Endothelial cell of umbilical vein (primary cell): ENCODE measurements at regions not wholly inside any gene's neighbourhood (a gene's known extent, or its start where the extent isn't known, plus 50 kb on each side); places are given as distances from the start of the nearest gene placed in this dataset.

Experiments
- EZH2 ChIP-seq: IDR thresholded peaks from 2 replicates; pipeline ENCODE4 v1.6.1; 2012; ENCODE audit warnings: borderline replicate concordance, low read depth, mild to moderate bottlenecking, moderate library complexity, low read length, inconsistent platforms; ENCODE audit not compliant: severe bottlenecking
- FOS ChIP-seq: IDR thresholded peaks from 2 replicates; pipeline ENCODE4 v1.6.1; 2011; ENCODE audit warnings: mild to moderate bottlenecking, low read length, moderate library complexity, borderline replicate concordance; ENCODE audit not compliant: insufficient read depth
- JUN ChIP-seq: IDR thresholded peaks from 2 replicates; pipeline ENCODE4 v1.6.1; 2011; ENCODE audit warnings: borderline replicate concordance, low read depth; ENCODE audit not compliant: insufficient read length, insufficient read depth
- POLR2A ChIP-seq: IDR thresholded peaks from 2 replicates; pipeline ENCODE4 v1.6.1; 2012; ENCODE audit warnings: low read depth, mild to moderate bottlenecking, control low read depth, low read length
- POLR2AphosphoS5 ChIP-seq: IDR thresholded peaks from 2 replicates; pipeline ENCODE4 v1.6.1; 2012; ENCODE audit warnings: low read depth, mild to moderate bottlenecking, control low read depth, low read length, moderate library complexity; ENCODE audit not compliant: insufficient read depth
- TF ChIP-seq, protein P1 (sequence below), 2 donors: IDR thresholded peaks; 1 replicate in 1 of 2; 2 replicates in 1 of 2; pipeline ENCODE4 v1.5.1; 2011; ENCODE audit warnings: low read length in 2 of 2, mild to moderate bottlenecking in 2 of 2, moderate library complexity in 2 of 2, control low read depth in 1 of 2, inconsistent platforms in 1 of 2, low read depth in 1 of 2; ENCODE audit not compliant: insufficient read depth in 1 of 2; ENCODE audit errors: extremely low read depth in 1 of 2
- TF ChIP-seq, protein P2 (sequence below): IDR thresholded peaks from 2 replicates; pipeline ENCODE4 v1.6.1; 2011; ENCODE audit not compliant: insufficient read depth, insufficient read length

DNA sequence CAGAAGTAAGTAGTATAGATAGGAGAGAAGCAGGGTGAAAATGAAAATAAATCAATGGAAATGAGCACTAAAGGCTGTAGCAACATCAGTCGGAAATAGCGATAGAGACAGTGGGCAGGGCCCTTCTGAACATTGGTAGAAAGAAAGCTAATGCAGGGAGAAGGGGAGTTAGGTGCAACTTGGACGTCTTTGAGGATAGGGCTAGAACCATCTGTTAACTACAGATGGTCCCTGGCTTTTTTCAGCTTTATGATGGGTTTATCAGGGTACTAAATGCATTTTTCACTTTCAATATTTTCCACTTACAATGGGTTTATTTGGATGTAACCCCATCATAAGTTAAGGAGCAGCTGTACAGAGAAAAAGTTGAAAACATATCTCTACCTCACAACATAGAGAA lies 72.8 kb upstream of the CNR1 start:
- TF ChIP-seq EZH2 (no peak), POLR2A (no peak), JUN (no peak), POLR2AphosphoS5 (no peak), FOS (no peak)
- TF ChIP-seq, protein P1, sequence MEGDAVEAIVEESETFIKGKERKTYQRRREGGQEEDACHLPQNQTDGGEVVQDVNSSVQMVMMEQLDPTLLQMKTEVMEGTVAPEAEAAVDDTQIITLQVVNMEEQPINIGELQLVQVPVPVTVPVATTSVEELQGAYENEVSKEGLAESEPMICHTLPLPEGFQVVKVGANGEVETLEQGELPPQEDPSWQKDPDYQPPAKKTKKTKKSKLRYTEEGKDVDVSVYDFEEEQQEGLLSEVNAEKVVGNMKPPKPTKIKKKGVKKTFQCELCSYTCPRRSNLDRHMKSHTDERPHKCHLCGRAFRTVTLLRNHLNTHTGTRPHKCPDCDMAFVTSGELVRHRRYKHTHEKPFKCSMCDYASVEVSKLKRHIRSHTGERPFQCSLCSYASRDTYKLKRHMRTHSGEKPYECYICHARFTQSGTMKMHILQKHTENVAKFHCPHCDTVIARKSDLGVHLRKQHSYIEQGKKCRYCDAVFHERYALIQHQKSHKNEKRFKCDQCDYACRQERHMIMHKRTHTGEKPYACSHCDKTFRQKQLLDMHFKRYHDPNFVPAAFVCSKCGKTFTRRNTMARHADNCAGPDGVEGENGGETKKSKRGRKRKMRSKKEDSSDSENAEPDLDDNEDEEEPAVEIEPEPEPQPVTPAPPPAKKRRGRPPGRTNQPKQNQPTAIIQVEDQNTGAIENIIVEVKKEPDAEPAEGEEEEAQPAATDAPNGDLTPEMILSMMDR (IDR thresholded peaks at IDR 0.05; ENCODE audit: extremely low read depth in 1 of 2, insufficient read depth in 1 of 2, low read depth in 1 of 2, low read length in 2 of 2) = no peak
- TF ChIP-seq, protein P2, sequence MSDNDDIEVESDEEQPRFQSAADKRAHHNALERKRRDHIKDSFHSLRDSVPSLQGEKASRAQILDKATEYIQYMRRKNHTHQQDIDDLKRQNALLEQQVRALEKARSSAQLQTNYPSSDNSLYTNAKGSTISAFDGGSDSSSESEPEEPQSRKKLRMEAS = no peak
